K562 (cell line): ENCODE measurements at regions not wholly inside any gene's neighbourhood (a gene's known extent, or its start where the extent isn't known, plus 50 kb on each side); places are given as distances from the start of the nearest gene placed in this dataset.

Experiments
- ATAC-seq: fragments of 200-7000 bp; cut with Tn5 transposase; 3 replicates; pipeline ENCODE4 v1.9.1; 2020; ENCODE audit warnings: moderate library complexity
- BruUV-seq: library from RNA; stranded (reverse); fragments of 400-500 nt; replicated peaks from 2 replicates; lab custom pipeline; 2021; lab: Mats Ljungman, UMichigan
- CTCF ChIA-PET: fragments of 300-600 bp; formaldehyde crosslinking; extraction: SDS; loops from one replicate; lab custom pipeline; 2021; ENCODE audit warnings: low intra/inter-chr PET ratio; lab: Yijun Ruan, JAX
- POLR2A ChIA-PET: fragments of 300-600, 350-650 bp; sonication (Branson Sonifier 250); formaldehyde crosslinking; extraction: SDS; loops from one replicate; lab custom pipeline; 2021; ENCODE audit warnings: antibody characterized with exemption, inconsistent platforms; lab: Yijun Ruan, JAX
- DNase-seq, 4 experiments: peaks; one replicate each; pipeline versions ENCODE4 v3.0.0 to v3.0.0-alpha.2; 2011 to 2018; ENCODE audit warnings: low spot score in 3 of 4, mixed read lengths in 3 of 4; ENCODE audit errors: extremely low read depth in 1 of 4
- FAIRE-seq: peaks from 2 replicates; lab custom pipeline; 2011; peaks lifted over from hg19 to GRCh38; lab: Jason Lieb, UNC
- H2AFZ ChIP-seq: 2 replicates; pipeline ENCODE4 v1.6.0; 2011; ENCODE audit warnings: low read depth, low read length, control low read depth, inconsistent platforms
- H3K27ac ChIP-seq: fragments of 200-600 bp; 3 replicates; pipeline ENCODE4 v1.8.0; 2011; ENCODE audit warnings: low read depth, mild to moderate bottlenecking, control low read depth, inconsistent platforms, low read length, moderate library complexity, mixed read lengths; ENCODE audit errors: extremely low read depth
- H3K27me3 ChIP-seq, 2 experiments: fragments of 300-600 bp in 1 of 2; 2 replicates in 1 of 2; 3 replicates in 1 of 2; pipeline versions ENCODE4 v1.6.0 to v1.8.0; 2011; ENCODE audit warnings: inconsistent platforms in 2 of 2, low read length in 2 of 2, mild to moderate bottlenecking in 1 of 2, mixed read lengths in 1 of 2, moderate library complexity in 1 of 2; ENCODE audit not compliant: control insufficient read depth in 2 of 2, insufficient read depth in 2 of 2
- H3K36me3 ChIP-seq: fragments of 300-600 bp; 3 replicates; pipeline ENCODE4 v1.8.0; 2011; ENCODE audit warnings: mild to moderate bottlenecking, low read length, inconsistent platforms; ENCODE audit not compliant: control insufficient read depth, insufficient read depth
- H3K4me1 ChIP-seq, 2 experiments: fragments of 200-600 bp in 1 of 2; replicated peaks in 1 of 2; 2 replicates in 1 of 2; 3 replicates in 1 of 2; pipeline versions ENCODE4 v1.5.1 to v1.8.0; 2011; ENCODE audit warnings: inconsistent platforms in 2 of 2, low read length in 2 of 2, mild to moderate bottlenecking in 1 of 2, mixed read lengths in 1 of 2, moderate library complexity in 1 of 2; ENCODE audit not compliant: control insufficient read depth in 2 of 2, insufficient read depth in 2 of 2
- H3K4me2 ChIP-seq: 2 replicates; pipeline ENCODE4 v1.6.1; 2011; ENCODE audit warnings: low read length, control low read depth, inconsistent platforms, mixed read lengths; ENCODE audit not compliant: insufficient read depth
- H3K4me3 ChIP-seq: fragments of 200-600 bp; sonication (generic), shearing (Covaris generic); 2 replicates; pipeline ENCODE4 v1.5.1; 2016; ENCODE audit warnings: control low read depth, inconsistent platforms
- H3K79me2 ChIP-seq: fragments of 200-600 bp; 3 replicates; pipeline ENCODE4 v1.8.0; 2011; ENCODE audit warnings: low read length, inconsistent platforms; ENCODE audit not compliant: control insufficient read depth, insufficient read depth
- H3K9ac ChIP-seq, 2 experiments: 2 replicates each; pipeline versions ENCODE4 v1.6.0 to v1.6.1; 2011; ENCODE audit warnings: low read depth in 2 of 2, low read length in 2 of 2, control low read depth in 1 of 2, inconsistent platforms in 1 of 2, mild to moderate bottlenecking in 1 of 2, mixed read lengths in 1 of 2; ENCODE audit not compliant: insufficient read depth in 1 of 2
- H3K9me1 ChIP-seq: one replicate; pipeline ENCODE4 v1.6.0; 2011; ENCODE audit warnings: inconsistent platforms, mild to moderate bottlenecking, low read length, moderate library complexity; ENCODE audit not compliant: control insufficient read depth, insufficient read depth
- H3K9me3 ChIP-seq: replicated peaks from 2 replicates; pipeline ENCODE4 v1.5.1; 2011; ENCODE audit warnings: low read depth, low read length, inconsistent platforms; ENCODE audit not compliant: control insufficient read depth, insufficient read depth
- H4K20me1 ChIP-seq: replicated peaks from 2 replicates; pipeline ENCODE4 v1.6.1; 2011; ENCODE audit warnings: low read length, inconsistent platforms, mixed read lengths; ENCODE audit not compliant: control insufficient read depth, insufficient read depth
- CC2D1A ChIP-seq: fragments of 450-650 bp; IDR thresholded peaks from 2 replicates; pipeline ENCODE4 v1.6.1; 2017; ENCODE audit warnings: mild to moderate bottlenecking
- SIN3A ChIP-seq, 2 experiments: fragments of 150-350 bp in 1 of 2; IDR thresholded peaks; 2 replicates each; pipeline ENCODE4 v1.6.1; 2011 to 2016; ENCODE audit warnings: borderline replicate concordance in 2 of 2, low read depth in 2 of 2, low read length in 2 of 2, mild to moderate bottlenecking in 2 of 2, moderate library complexity in 2 of 2; ENCODE audit not compliant: control insufficient read depth in 1 of 2
- ZNF75A ChIP-seq: fragments of 450-650 bp; formaldehyde crosslinking; IDR thresholded peaks from 2 replicates; pipeline ENCODE4 v1.4.0; 2020; ENCODE audit warnings: mild to moderate bottlenecking
- WGBS: fragments of 100-300 bp; shearing (Covaris generic); methylation state at CpG from one replicate; pipeline ENCODE4 v1.1.6; 2016; ENCODE audit warnings: low coverage, mixed read lengths; ENCODE audit not compliant: insufficient coverage; ENCODE audit errors: missing lambda C conversion rate; 5-methylcytosine and 5-hydroxymethylcytosine counted together
- in situ Hi-C: fragments of 300-500 bp; cut with MboI; formaldehyde crosslinking; loops from 4 replicates; pipeline ENCODE4 v1.15.0; 2018; ENCODE audit warnings: inconsistent platforms, mixed read lengths
- intact Hi-C: fragments of 100-400 bp; cut with micrococcal nuclease; formaldehyde crosslinking; loops from 2 replicates; pipeline ENCODE4 v1.14.2; 2022
- TF ChIP-seq, protein P1 (sequence below): sonication (generic); formaldehyde crosslinking; IDR thresholded peaks from 2 replicates; pipeline ENCODE4 v1.8.1; 2023; ENCODE audit warnings: mild to moderate bottlenecking, missing genetic modification reagents

DNA sequence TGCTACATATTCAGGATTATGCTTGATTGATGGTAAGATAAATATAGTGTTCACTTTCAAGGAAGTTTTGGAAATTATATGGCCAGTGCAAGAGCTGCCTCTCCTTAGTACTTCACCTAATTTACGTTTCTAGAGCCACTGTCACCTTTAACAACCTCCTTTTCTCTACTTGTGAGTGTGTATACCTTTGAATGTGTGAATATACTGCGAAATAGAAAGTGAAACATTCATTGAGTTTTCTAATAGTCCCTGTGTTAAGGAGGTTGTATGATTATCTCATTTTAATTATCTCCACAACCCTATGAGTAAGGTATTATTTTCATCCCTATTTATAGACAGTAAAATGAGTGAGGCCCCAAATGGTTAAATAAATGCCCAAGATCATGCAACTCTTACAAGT lies 1050.5 kb downstream of the XPNPEP1 start:
- Histone ChIP-seq H3K4me1 (no peaks in the 10 kb centered on the region), H3K9ac (no peak overlapping the region), H3K4me3 (no peak overlapping the region), H3K4me2 (no peak overlapping the region), H4K20me1 (no peaks in the 10 kb centered on the region), H3K9me3 (no peaks in the 10 kb centered on the region), H3K27me3 (no peaks in the 10 kb centered on the region), H3K27ac (no peak overlapping the region), H2AFZ (no peak overlapping the region), H3K9me1 (no peaks in the 10 kb centered on the region), H3K79me2 (no peaks in the 10 kb centered on the region), H3K36me3 (no peaks in the 10 kb centered on the region)
- POLR2A ChIA-PET, result no interaction called here
- DNase-seq (no peak), ATAC-seq (no peak), FAIRE-seq (no peak)
- TF ChIP-seq, protein P1, sequence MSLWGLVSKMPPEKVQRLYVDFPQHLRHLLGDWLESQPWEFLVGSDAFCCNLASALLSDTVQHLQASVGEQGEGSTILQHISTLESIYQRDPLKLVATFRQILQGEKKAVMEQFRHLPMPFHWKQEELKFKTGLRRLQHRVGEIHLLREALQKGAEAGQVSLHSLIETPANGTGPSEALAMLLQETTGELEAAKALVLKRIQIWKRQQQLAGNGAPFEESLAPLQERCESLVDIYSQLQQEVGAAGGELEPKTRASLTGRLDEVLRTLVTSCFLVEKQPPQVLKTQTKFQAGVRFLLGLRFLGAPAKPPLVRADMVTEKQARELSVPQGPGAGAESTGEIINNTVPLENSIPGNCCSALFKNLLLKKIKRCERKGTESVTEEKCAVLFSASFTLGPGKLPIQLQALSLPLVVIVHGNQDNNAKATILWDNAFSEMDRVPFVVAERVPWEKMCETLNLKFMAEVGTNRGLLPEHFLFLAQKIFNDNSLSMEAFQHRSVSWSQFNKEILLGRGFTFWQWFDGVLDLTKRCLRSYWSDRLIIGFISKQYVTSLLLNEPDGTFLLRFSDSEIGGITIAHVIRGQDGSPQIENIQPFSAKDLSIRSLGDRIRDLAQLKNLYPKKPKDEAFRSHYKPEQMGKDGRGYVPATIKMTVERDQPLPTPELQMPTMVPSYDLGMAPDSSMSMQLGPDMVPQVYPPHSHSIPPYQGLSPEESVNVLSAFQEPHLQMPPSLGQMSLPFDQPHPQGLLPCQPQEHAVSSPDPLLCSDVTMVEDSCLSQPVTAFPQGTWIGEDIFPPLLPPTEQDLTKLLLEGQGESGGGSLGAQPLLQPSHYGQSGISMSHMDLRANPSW (CRISPR knock-in tag), result no peak
- TF ChIP-seq ZNF75A (CRISPR knock-in tag) (no peak), SIN3A (IDR thresholded peaks at IDR 0.05; ENCODE audit: borderline replicate concordance in 2 of 2, control insufficient read depth in 1 of 2, low read depth in 2 of 2, low read length in 2 of 2) (no peak), CC2D1A (no peak)
- no TSS peak for BruUV-seq
- in situ Hi-C loops (no loop called here), intact Hi-C loops (no loop called here)
- whole genome bisulfite sequencing, result 0% methylated on average over 2 of the region's 2 CpGs
- CTCF ChIA-PET, result no interaction called here
